Colonic mucosa (tissue), 4 donors: ENCODE measurements at regions not wholly inside any gene's neighbourhood (a gene's known extent, or its start where the extent isn't known, plus 50 kb on each side); places are given as distances from the start of the nearest gene placed in this dataset.

Experiments
- DNase-seq: peaks from one replicate; pipeline ENCODE4 v3.0.0-alpha.2; 2020
- H3K27ac ChIP-seq: fragments of 200-600 bp; one replicate; pipeline ENCODE4 v1.8.0; 2021
- H3K27me3 ChIP-seq: fragments of 200-600 bp; one replicate; pipeline ENCODE4 v1.8.0; 2021
- H3K36me3 ChIP-seq: fragments of 200-600 bp; one replicate; pipeline ENCODE4 v1.8.0; 2021
- H3K4me1 ChIP-seq: fragments of 200-600 bp; one replicate; pipeline ENCODE4 v1.8.0; 2021; ENCODE audit warnings: mild to moderate bottlenecking
- H3K4me3 ChIP-seq: fragments of 200-600 bp; one replicate; pipeline ENCODE4 v1.8.0; 2021
- H3K9ac ChIP-seq, 2 donors: one replicate each; pipeline ENCODE4 v1.7.0; 2013; ENCODE audit warnings: control low read depth in 2 of 2, low read depth in 2 of 2, low read length in 2 of 2
- H3K9me3 ChIP-seq: fragments of 200-600 bp; one replicate; pipeline ENCODE4 v1.8.0; 2021
- intact Hi-C: fragments of 100-400 bp; cut with DNase I; formaldehyde crosslinking; loops from one replicate; pipeline ENCODE4 v1.14.1; 2022
- TF ChIP-seq, protein P1 (sequence below): fragments of 200-600 bp; IDR thresholded peaks from one replicate; pipeline ENCODE4 v1.8.0; 2022; ENCODE audit warnings: antibody characterized with exemption, mild to moderate bottlenecking
- donor health status: healthy.
- donor health status: DM: no; HTN: no; CAD: no.
- donor health status: DM: no; HTN: no; CAD: no.

DNA sequence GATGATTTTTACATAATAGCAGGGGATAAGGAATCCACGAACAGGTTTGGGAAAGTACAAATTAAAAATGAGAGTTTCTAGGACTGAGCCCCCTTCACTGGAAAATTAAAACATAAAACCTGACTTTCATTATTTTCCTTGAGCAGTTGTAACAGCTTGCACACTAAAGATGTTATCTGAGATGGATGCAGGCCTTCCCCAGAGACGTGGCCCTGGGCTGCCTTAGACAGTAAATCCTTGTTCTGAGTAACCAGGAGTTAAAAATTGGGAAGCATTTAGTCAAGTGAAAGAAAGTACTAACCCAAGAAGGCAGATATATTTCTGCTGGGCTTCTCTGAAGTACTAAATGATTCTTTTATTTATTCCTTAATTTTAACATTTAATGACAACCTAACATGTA, 432.2 kb upstream of the KIF2B start:
- no peak for DNase-seq
- Histone ChIP-seq H3K9ac (no peak overlapping the region), H3K27ac (no peak overlapping the region), H3K4me3 (no peak overlapping the region), H3K27me3 (no peaks in the 10 kb centered on the region), H3K36me3 (no peaks in the 10 kb centered on the region), H3K4me1 (no peaks in the 10 kb centered on the region), H3K9me3 (no peaks in the 10 kb centered on the region)
- intact Hi-C loops: no loop called here
- TF ChIP-seq, protein P1, sequence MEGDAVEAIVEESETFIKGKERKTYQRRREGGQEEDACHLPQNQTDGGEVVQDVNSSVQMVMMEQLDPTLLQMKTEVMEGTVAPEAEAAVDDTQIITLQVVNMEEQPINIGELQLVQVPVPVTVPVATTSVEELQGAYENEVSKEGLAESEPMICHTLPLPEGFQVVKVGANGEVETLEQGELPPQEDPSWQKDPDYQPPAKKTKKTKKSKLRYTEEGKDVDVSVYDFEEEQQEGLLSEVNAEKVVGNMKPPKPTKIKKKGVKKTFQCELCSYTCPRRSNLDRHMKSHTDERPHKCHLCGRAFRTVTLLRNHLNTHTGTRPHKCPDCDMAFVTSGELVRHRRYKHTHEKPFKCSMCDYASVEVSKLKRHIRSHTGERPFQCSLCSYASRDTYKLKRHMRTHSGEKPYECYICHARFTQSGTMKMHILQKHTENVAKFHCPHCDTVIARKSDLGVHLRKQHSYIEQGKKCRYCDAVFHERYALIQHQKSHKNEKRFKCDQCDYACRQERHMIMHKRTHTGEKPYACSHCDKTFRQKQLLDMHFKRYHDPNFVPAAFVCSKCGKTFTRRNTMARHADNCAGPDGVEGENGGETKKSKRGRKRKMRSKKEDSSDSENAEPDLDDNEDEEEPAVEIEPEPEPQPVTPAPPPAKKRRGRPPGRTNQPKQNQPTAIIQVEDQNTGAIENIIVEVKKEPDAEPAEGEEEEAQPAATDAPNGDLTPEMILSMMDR: no peak

DNA sequence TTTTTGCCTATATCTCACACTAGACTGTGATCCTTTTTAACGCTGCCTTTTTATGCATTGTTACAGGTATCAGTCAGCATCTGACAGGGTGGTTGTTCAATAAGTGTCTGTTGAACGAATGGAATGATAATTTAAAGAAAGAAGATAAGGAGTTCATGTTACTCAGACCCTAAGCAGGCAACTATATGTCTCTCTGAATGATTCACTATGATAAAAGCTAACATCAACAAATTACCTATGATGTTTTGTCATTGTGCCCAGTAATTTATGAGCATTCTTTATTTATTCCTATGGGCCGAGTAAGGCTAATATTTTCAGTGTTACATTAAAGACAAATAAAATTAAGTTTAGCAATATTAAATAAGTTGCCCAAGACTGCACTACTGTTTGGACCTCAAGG, 435.0 kb upstream of the KIF2B start:
- Histone ChIP-seq H3K9me3 (no peaks in the 10 kb centered on the region), H3K27ac (no peak overlapping the region), H3K4me3 (no peak overlapping the region), H3K4me1 (no peaks in the 10 kb centered on the region), H3K27me3 (no peaks in the 10 kb centered on the region), H3K9ac (no peak overlapping the region), H3K36me3 (no peaks in the 10 kb centered on the region)
- TF ChIP-seq, protein P1: no peak
- intact Hi-C loops: no loop called here
- DNase-seq: no peak

DNA sequence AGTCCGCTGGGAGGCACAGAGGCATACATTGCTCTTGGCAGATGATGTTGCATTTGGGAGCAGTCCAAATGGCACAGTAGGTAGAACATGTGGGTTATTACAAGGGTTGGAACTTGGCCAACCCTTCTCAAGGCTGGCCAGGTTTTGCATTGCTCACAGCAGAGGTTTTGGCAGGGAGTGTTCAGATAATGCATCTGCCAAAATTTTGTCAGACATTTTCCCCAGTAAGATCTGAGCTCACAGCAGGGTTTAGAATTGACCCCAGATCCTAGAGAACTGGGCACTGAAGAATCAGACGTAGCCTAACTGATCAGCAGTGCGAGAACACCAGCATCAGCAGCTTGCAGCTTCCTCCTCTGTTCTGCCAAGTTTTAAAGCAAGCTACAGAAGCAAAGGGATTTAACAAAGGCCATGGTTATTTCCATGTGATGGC, 468.8 kb upstream of the KIF2B start:
- Histone ChIP-seq H3K27ac (no peak overlapping the region), H3K9ac (no peak overlapping the region), H3K4me3 (no peak overlapping the region), H3K9me3 (no peaks in the 10 kb centered on the region), H3K27me3 (no peaks in the 10 kb centered on the region), H3K36me3 (no peaks in the 10 kb centered on the region), H3K4me1 (no peaks in the 10 kb centered on the region)
- DNase-seq: no peak
- TF ChIP-seq, protein P1: no peak
- intact Hi-C loops: no loop called here

DNA sequence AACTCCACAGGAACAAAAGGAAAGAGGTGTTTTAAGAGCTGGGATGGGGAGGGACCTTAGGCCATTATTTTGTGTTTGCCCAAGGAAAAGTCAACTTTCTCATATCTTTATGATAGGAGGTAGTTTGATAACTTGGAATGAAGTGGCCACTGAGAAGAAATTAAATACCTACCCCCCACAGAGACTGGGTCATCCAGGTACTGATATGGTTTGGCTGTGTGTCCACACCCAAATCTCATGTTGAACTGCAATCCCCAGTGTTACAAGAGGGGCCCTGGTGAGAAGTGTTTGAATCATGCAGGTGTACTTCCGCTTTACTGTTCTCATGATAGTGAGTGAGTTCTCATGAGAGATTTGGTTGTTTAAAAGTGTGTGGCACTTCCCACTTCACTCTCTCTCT, 477.9 kb upstream of the KIF2B start:
- DNase-seq: peak; percentile 23
- H3K9me3 ChIP-seq: no peaks in the 10 kb centered on the region
- TF ChIP-seq, protein P1: no peak
- no peak overlapping the region for H3K27ac ChIP-seq
- no peak overlapping the region for H3K4me3 ChIP-seq
- no peaks in the 10 kb centered on the region for H3K4me1 ChIP-seq
- no peak overlapping the region for H3K9ac ChIP-seq
- H3K27me3 ChIP-seq: no peaks in the 10 kb centered on the region
- intact Hi-C loops: no loop called here
- no peaks in the 10 kb centered on the region for H3K36me3 ChIP-seq

DNA sequence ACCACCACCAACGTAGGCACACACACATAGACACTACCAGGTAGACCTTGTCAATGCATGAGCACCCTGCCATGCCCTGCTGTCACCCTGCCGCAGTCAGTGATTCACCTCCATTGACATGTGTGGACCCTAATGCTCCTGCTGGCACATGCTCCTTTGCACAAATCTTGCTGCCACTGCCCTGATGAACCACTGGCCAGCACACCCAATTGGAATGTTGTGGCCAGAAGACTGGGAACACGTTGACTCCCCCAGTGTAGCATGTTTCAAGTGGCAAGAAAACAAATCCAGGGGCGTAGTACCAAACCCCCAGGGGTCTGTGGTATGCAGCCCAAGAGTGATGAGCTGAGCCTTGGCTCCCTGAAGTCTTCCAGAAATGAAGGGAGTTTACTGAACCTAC, 486.4 kb upstream of the KIF2B start:
- H3K27ac ChIP-seq: no peak overlapping the region
- H3K27me3 ChIP-seq: no peaks in the 10 kb centered on the region
- H3K9ac ChIP-seq: no peak overlapping the region
- TF ChIP-seq, protein P1: no peak
- DNase-seq: no peak
- H3K9me3 ChIP-seq: no peaks in the 10 kb centered on the region
- H3K36me3 ChIP-seq: no peaks in the 10 kb centered on the region
- H3K4me3 ChIP-seq: no peak overlapping the region
- no peaks in the 10 kb centered on the region for H3K4me1 ChIP-seq
- intact Hi-C loops: no loop called here

DNA sequence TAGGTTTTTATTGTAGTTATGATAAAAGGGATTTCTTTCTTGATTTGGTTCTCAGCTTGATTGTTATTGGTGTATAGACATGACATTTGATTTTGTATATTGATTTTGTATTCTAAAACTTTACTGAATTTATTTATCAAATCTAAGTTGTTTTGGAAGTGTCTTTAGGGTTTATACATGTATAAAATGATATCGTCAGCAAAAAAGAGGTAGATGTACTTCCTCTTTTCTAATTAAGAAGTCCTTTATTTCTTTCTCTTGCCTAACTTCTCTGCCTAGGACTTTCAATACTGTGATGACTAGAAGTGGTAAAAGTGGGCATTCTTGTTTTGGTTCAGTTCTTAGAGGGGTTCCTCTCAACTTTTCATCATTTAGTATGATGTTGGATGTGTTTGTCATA, 487.3 kb upstream of the KIF2B start:
- H3K27me3 ChIP-seq: no peaks in the 10 kb centered on the region
- H3K4me1 ChIP-seq: no peaks in the 10 kb centered on the region
- TF ChIP-seq, protein P1: no peak
- intact Hi-C loops: no loop called here
- H3K9me3 ChIP-seq: no peaks in the 10 kb centered on the region
- no peak for DNase-seq
- no peaks in the 10 kb centered on the region for H3K36me3 ChIP-seq
- H3K9ac ChIP-seq: no peak overlapping the region
- no peak overlapping the region for H3K4me3 ChIP-seq
- H3K27ac ChIP-seq: no peak overlapping the region
